Left ventricle myocardium inferior (tissue), 1 donor: ENCODE measurements at regions not wholly inside any gene's neighbourhood (a gene's known extent, or its start where the extent isn't known, plus 50 kb on each side); places are given as distances from the start of the nearest gene placed in this dataset.

Source experiments
- DNase-seq: peaks from one replicate; pipeline ENCODE4 v3.0.0-alpha.2; 2020
- H3K27ac ChIP-seq: fragments of 200-600 bp; replicated peaks from 2 replicates; pipeline ENCODE4 v1.8.0; 2021
- H3K27me3 ChIP-seq: fragments of 200-600 bp; 2 replicates; pipeline ENCODE4 v1.8.0; 2021; ENCODE audit warnings: low read depth
- H3K36me3 ChIP-seq: fragments of 200-600 bp; 2 replicates; pipeline ENCODE4 v1.8.0; 2021
- H3K4me1 ChIP-seq: fragments of 200-600 bp; 2 replicates; pipeline ENCODE4 v1.8.0; 2021
- H3K4me3 ChIP-seq: fragments of 200-600 bp; 2 replicates; pipeline ENCODE4 v1.8.0; 2021; ENCODE audit warnings: mild to moderate bottlenecking, moderate library complexity
- H3K9me3 ChIP-seq: fragments of 200-600 bp; replicated peaks from 2 replicates; pipeline ENCODE4 v1.8.0; 2021
- intact Hi-C: fragments of 100-400 bp; cut with micrococcal nuclease; formaldehyde crosslinking; loops from one replicate; pipeline ENCODE4 v1.11.0; 2022
- TF ChIP-seq, protein P1 (sequence below): fragments of 200-600 bp; IDR thresholded peaks from 2 replicates; pipeline ENCODE4 v1.8.0; 2021; ENCODE audit warnings: antibody characterized with exemption, mild to moderate bottlenecking, borderline replicate concordance
- donor health status: DM: no; HTN: yes; CAD: no; lungs with severe emphysema.

DNA sequence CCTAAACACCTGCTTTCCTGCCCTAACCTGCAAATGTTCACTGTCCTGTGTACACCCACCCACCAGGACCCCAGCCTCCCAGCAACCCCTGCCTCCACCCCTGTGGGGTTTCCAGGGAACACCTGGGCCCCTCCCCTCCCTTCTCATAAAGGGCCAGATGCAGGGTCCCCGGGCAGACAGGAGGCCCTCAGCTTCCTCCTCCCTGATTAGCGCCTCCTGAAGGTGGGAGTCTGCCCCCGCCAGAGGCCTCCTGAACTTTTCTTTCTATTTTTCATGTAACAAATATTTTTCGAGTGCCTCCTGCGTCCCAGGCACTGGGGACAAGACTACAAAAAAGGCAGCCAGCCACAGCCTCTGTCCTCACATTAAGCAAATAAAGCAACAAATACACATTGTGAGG, 135.4 kb upstream of the LINGO1 start:
- no peaks in the 10 kb centered on the region for H3K4me1 ChIP-seq
- no peaks in the 10 kb centered on the region for H3K36me3 ChIP-seq
- no peak for DNase-seq
- intact Hi-C loops, result no loop called here
- TF ChIP-seq, protein P1, sequence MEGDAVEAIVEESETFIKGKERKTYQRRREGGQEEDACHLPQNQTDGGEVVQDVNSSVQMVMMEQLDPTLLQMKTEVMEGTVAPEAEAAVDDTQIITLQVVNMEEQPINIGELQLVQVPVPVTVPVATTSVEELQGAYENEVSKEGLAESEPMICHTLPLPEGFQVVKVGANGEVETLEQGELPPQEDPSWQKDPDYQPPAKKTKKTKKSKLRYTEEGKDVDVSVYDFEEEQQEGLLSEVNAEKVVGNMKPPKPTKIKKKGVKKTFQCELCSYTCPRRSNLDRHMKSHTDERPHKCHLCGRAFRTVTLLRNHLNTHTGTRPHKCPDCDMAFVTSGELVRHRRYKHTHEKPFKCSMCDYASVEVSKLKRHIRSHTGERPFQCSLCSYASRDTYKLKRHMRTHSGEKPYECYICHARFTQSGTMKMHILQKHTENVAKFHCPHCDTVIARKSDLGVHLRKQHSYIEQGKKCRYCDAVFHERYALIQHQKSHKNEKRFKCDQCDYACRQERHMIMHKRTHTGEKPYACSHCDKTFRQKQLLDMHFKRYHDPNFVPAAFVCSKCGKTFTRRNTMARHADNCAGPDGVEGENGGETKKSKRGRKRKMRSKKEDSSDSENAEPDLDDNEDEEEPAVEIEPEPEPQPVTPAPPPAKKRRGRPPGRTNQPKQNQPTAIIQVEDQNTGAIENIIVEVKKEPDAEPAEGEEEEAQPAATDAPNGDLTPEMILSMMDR, result no peak
- H3K9me3 ChIP-seq, result no peaks in the 10 kb centered on the region
- H3K27ac ChIP-seq, result no peak overlapping the region
- no peak overlapping the region for H3K4me3 ChIP-seq
- H3K27me3 ChIP-seq, result peaks cover 72% of the 10 kb centered on the region

DNA sequence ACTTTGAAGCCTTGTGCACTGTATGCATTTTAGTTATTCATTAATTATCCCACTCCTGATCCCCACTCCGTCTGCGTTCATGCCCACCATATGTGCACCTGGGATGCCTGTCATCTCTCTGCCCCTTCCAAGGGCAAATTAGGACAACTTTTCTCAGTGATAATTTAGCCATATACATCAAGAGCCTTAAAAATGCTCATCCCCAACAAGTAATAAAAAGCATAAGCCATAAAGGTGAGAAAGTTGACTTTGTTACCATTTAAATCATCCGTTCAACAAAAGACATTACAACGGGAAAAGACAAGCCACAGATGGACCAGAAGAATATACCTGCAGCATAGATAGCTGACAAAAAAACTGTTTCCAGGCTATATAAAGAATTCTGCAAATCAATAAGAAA, 131.4 kb upstream of the LINGO1 start:
- TF ChIP-seq, protein P1, result no peak
- H3K4me1 ChIP-seq, result no peaks in the 10 kb centered on the region
- H3K4me3 ChIP-seq, result no peak overlapping the region
- peaks cover 68% of the 10 kb centered on the region for H3K27me3 ChIP-seq
- H3K27ac ChIP-seq, result no peak overlapping the region
- DNase-seq, result no peak
- no peaks in the 10 kb centered on the region for H3K9me3 ChIP-seq
- no peaks in the 10 kb centered on the region for H3K36me3 ChIP-seq
- intact Hi-C loops, result no loop called here

DNA sequence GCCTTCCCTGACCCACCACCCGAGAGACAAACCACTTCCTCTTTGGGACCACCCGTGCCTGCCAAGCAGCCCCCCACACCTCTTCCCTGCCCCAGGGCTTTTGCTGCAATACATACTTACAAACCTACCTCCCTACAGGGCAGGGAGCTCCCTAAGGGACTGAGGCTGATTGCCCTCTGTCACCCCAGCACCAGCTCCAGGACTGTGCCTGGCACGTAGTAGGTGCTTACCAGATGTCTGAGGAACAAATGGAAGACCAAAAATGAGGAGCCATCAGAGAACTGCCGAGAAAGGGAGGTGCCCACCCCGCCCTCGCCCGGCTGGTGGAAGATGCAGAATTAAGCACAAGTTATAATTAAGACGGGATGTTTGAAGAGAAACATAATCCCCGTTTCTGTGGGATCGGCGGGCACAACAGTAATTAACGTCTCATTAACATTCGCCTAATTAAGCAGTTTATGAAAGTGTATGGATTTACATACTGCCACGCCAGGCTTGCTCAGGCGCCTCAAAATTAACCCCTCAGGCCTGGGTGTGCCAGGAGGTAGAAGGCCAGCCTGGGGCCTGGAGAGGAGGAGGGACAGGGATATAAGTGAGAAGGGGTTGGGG, 130.1 kb upstream of the LINGO1 start:
- Histone ChIP-seq H3K36me3 (no peaks in the 10 kb centered on the region), H3K4me3 (no peak overlapping the region), H3K9me3 (no peaks in the 10 kb centered on the region), H3K4me1 (no peaks in the 10 kb centered on the region), H3K27me3 (peaks cover 60% of the 10 kb centered on the region), H3K27ac (no peak overlapping the region)
- intact Hi-C loops, result no loop called here
- TF ChIP-seq, protein P1, result no peak
- no peak for DNase-seq

DNA sequence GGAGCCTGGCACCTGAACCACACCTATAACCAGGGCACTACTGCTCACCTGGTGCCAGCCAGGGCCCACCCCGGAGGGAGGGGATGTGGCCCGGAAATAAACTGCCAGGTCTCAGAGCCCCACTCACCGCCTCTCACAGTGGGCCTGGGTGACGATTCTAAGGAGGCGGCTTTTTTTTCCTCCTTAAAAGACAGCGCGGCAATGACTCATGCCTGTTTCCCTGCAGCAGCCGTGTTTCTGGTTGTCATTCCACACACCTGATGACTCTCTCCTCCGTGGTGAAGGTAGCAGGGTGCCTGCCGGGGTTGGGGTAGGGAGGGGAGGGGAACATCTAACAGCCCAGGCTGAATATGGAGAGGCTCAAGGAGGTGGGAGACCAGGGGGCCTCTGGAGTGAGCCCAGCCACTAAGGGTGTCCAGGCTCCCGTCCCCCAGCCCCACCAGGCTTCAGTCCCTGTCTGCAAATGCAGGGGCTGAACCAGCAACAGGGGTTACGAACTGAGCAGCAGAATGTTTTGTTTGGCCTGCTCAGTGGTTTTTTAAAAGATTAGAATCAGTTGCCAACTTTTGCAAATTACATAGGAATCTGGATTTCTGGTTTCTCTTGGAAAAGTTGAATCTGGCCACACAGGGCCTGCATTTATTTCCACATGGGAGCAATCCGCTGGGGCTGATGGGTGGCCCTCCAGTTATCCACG, 127.3 kb upstream of the LINGO1 start:
- no peaks in the 10 kb centered on the region for H3K9me3 ChIP-seq
- H3K36me3 ChIP-seq, result no peaks in the 10 kb centered on the region
- no peak overlapping the region for H3K27ac ChIP-seq
- TF ChIP-seq, protein P1, result no peak
- no peak overlapping the region for H3K4me3 ChIP-seq
- H3K27me3 ChIP-seq, result peaks cover 56% of the 10 kb centered on the region
- no peak for DNase-seq
- H3K4me1 ChIP-seq, result no peaks in the 10 kb centered on the region
- intact Hi-C loops, result no loop called here

DNA sequence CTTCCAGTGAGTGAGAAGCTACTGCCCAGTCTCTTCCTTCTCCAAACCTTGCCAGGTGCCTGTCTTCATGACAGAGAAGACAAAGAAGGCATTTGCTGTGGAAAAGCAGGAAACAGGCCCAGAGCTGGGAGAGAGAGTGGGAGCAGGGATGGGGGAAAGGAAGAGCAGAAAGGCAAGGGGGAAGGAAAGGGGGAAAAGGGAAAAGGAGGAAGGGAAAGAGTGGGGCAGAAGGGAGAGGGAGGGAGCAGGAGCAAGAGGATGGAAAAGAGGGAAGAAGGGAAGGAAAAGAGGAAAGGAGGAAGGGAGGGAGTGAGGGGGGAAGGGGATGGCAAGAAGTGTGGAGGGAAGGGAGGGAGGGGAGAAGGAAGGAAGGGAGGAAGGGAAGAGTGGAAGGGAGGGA, 121.2 kb upstream of the LINGO1 start:
- Histone ChIP-seq H3K27me3 (peaks cover 33% of the 10 kb centered on the region), H3K4me3 (no peak overlapping the region), H3K27ac (no peak overlapping the region), H3K4me1 (no peaks in the 10 kb centered on the region), H3K36me3 (no peaks in the 10 kb centered on the region), H3K9me3 (no peaks in the 10 kb centered on the region)
- TF ChIP-seq, protein P1, result no peak
- no peak for DNase-seq
- intact Hi-C loops, result no loop called here
